ENCODE measurements at regions not wholly inside any gene's neighbourhood (a gene's known extent, or its start where the extent isn't known, plus 50 kb on each side); places are given as distances from the start of the nearest gene placed in this dataset.

DNA sequence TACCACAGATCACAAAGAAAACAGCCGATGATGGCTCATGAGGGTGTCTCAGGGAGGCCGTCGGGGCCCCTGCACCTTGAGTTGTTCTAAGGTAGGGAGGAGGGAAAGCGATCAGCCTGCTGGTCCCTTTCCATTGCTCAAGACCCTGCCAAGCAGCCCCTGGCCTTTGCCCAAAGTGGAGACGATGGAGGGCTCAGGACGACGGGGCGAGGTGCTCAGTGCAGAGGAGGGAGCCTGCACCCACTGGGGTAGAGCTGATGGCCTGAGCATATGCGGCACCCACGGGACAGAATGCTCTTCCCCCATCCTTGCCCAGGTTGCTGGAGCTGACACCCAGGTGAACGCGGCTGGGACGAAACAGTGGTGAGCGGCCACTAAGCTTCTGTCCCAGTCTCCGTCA is 58.3 kb upstream of the FAM20C start (continued):
- TF ChIP-seq, protein P1, sequence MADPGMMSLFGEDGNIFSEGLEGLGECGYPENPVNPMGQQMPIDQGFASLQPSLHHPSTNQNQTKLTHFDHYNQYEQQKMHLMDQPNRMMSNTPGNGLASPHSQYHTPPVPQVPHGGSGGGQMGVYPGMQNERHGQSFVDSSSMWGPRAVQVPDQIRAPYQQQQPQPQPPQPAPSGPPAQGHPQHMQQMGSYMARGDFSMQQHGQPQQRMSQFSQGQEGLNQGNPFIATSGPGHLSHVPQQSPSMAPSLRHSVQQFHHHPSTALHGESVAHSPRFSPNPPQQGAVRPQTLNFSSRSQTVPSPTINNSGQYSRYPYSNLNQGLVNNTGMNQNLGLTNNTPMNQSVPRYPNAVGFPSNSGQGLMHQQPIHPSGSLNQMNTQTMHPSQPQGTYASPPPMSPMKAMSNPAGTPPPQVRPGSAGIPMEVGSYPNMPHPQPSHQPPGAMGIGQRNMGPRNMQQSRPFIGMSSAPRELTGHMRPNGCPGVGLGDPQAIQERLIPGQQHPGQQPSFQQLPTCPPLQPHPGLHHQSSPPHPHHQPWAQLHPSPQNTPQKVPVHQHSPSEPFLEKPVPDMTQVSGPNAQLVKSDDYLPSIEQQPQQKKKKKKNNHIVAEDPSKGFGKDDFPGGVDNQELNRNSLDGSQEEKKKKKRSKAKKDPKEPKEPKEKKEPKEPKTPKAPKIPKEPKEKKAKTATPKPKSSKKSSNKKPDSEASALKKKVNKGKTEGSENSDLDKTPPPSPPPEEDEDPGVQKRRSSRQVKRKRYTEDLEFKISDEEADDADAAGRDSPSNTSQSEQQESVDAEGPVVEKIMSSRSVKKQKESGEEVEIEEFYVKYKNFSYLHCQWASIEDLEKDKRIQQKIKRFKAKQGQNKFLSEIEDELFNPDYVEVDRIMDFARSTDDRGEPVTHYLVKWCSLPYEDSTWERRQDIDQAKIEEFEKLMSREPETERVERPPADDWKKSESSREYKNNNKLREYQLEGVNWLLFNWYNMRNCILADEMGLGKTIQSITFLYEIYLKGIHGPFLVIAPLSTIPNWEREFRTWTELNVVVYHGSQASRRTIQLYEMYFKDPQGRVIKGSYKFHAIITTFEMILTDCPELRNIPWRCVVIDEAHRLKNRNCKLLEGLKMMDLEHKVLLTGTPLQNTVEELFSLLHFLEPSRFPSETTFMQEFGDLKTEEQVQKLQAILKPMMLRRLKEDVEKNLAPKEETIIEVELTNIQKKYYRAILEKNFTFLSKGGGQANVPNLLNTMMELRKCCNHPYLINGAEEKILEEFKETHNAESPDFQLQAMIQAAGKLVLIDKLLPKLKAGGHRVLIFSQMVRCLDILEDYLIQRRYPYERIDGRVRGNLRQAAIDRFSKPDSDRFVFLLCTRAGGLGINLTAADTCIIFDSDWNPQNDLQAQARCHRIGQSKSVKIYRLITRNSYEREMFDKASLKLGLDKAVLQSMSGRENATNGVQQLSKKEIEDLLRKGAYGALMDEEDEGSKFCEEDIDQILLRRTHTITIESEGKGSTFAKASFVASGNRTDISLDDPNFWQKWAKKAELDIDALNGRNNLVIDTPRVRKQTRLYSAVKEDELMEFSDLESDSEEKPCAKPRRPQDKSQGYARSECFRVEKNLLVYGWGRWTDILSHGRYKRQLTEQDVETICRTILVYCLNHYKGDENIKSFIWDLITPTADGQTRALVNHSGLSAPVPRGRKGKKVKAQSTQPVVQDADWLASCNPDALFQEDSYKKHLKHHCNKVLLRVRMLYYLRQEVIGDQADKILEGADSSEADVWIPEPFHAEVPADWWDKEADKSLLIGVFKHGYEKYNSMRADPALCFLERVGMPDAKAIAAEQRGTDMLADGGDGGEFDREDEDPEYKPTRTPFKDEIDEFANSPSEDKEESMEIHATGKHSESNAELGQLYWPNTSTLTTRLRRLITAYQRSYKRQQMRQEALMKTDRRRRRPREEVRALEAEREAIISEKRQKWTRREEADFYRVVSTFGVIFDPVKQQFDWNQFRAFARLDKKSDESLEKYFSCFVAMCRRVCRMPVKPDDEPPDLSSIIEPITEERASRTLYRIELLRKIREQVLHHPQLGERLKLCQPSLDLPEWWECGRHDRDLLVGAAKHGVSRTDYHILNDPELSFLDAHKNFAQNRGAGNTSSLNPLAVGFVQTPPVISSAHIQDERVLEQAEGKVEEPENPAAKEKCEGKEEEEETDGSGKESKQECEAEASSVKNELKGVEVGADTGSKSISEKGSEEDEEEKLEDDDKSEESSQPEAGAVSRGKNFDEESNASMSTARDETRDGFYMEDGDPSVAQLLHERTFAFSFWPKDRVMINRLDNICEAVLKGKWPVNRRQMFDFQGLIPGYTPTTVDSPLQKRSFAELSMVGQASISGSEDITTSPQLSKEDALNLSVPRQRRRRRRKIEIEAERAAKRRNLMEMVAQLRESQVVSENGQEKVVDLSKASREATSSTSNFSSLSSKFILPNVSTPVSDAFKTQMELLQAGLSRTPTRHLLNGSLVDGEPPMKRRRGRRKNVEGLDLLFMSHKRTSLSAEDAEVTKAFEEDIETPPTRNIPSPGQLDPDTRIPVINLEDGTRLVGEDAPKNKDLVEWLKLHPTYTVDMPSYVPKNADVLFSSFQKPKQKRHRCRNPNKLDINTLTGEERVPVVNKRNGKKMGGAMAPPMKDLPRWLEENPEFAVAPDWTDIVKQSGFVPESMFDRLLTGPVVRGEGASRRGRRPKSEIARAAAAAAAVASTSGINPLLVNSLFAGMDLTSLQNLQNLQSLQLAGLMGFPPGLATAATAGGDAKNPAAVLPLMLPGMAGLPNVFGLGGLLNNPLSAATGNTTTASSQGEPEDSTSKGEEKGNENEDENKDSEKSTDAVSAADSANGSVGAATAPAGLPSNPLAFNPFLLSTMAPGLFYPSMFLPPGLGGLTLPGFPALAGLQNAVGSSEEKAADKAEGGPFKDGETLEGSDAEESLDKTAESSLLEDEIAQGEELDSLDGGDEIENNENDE (IDR thresholded peaks at IDR 0.05; ENCODE audit: insufficient replicate concordance, low read length) = no peak
- TF ChIP-seq, protein P2, sequence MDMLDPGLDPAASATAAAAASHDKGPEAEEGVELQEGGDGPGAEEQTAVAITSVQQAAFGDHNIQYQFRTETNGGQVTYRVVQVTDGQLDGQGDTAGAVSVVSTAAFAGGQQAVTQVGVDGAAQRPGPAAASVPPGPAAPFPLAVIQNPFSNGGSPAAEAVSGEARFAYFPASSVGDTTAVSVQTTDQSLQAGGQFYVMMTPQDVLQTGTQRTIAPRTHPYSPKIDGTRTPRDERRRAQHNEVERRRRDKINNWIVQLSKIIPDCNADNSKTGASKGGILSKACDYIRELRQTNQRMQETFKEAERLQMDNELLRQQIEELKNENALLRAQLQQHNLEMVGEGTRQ (IDR thresholded peaks at IDR 0.05; ENCODE audit: low read length) = no peak
- TF ChIP-seq CHD2 (IDR thresholded peaks at IDR 0.05; ENCODE audit: low read length) = no peak
- TF ChIP-seq SP4 (IDR thresholded peaks at IDR 0.05; ENCODE audit: low read length) = no peak
- no peak for TF ChIP-seq CBX5 (IDR thresholded peaks at IDR 0.05; ENCODE audit: low read depth, low read length)
- TF ChIP-seq TAF7 (optimal IDR thresholded peaks at IDR 0.05; ENCODE audit: borderline replicate concordance, low read depth, low read length) = no peak

All from H1 (cell line).